Lower leg skin (tissue), 3 donors: ENCODE measurements at regions not wholly inside any gene's neighbourhood (a gene's known extent, or its start where the extent isn't known, plus 50 kb on each side); places are given as distances from the start of the nearest gene placed in this dataset.
"Not testable (repeated sequence)": the region's sequence is repeated elsewhere in the genome, so short reads cannot be mapped to it uniquely, and the experiment has no call there.

Source experiments
- DNase-seq, 2 donors: peaks; one replicate each; pipeline ENCODE4 v3.0.0-alpha.2; 2019; ENCODE audit warnings: low spot score in 2 of 2
- H3K4me3 ChIP-seq: fragments of 200-600 bp; sonication (generic); 2 replicates; pipeline ENCODE4 v1.5.1; 2017; ENCODE audit warnings: mild to moderate bottlenecking, low read depth; ENCODE audit not compliant: poor library complexity, severe bottlenecking
- WGBS, 2 donors: methylation state at CpG; one replicate each; pipeline ENCODE4 v1.1.5; 2018; 5-methylcytosine and 5-hydroxymethylcytosine counted together
- intact Hi-C: fragments of 100-400 bp; cut with DNase I; formaldehyde crosslinking; loops from one replicate; pipeline ENCODE4 v1.15.0; 2023; ENCODE audit warnings: low total_unique reads

GRCh38 chr4:3986412-3986811 is 220.2 kb downstream of the ADRA2C start:
- WGBS, 2 donors: 87 to 91% methylated on average over 5 of the region's 5 CpGs
- H3K4me3 ChIP-seq, intact Hi-C loops, DNase-seq: not testable (repeated sequence)

GRCh38 chr4:3997386-3997785 is 229.3 kb downstream of the OTOP1 start:
- H3K4me3 ChIP-seq, intact Hi-C loops, DNase-seq: not testable (repeated sequence)
- WGBS, 2 donors: 90 to 92% methylated on average over 1 of the region's 1 CpG

GRCh38 chr4:4004036-4004435 is 222.7 kb downstream of the OTOP1 start:
- DNase-seq, H3K4me3 ChIP-seq, intact Hi-C loops: not testable (repeated sequence)
- WGBS, 2 donors: 73 to 81% methylated on average over 5 of the region's 5 CpGs

GRCh38 chr4:4004702-4005101 is 222.0 kb downstream of the OTOP1 start:
- intact Hi-C loops: loop anchor here (5.0 kb wide), 1 partner anchor 757 kb away; the partner anchor contains the start of gene MSANTD1
- H3K4me3 ChIP-seq, DNase-seq: not testable (repeated sequence)
- 89 to 91% methylated on average over 10 of the region's 10 CpGs for WGBS, 2 donors

- DNase-seq, H3K4me3 ChIP-seq: not testable (repeated sequence)
- 72 to 73% methylated on average over 11 of the region's 11 CpGs for WGBS, 2 donors
- intact Hi-C loops: loop anchor here (5.0 kb wide), 1 partner anchor 759 kb away; the partner anchor contains the start of gene MSANTD1
Measured at GRCh38 chr4:4006356-4006755, 220.4 kb downstream of the OTOP1 start.

GRCh38 chr4:4019071-4019470 is 207.7 kb downstream of the OTOP1 start:
- intact Hi-C loops, H3K4me3 ChIP-seq, DNase-seq: not testable (repeated sequence)
- WGBS, 2 donors: 56 to 71% methylated on average over 6 to 7 of the region's 7 CpGs

GRCh38 chr4:4021161-4021560 is 205.6 kb downstream of the OTOP1 start:
- intact Hi-C loops, DNase-seq, H3K4me3 ChIP-seq: not testable (repeated sequence)
- 87 to 100% methylated on average over 3 of the region's 15 CpGs for WGBS, 2 donors

- intact Hi-C loops, H3K4me3 ChIP-seq, DNase-seq: not testable (repeated sequence)
- 70 to 78% methylated on average over 4 of the region's 4 CpGs for WGBS, 2 donors
Measured at GRCh38 chr4:4026708-4027107, 200.0 kb downstream of the OTOP1 start.

- intact Hi-C loops, H3K4me3 ChIP-seq, DNase-seq: not testable (repeated sequence)
- 73 to 76% methylated on average over 3 of the region's 3 CpGs for WGBS, 2 donors
Measured at GRCh38 chr4:4028752-4029151, 198.0 kb downstream of the OTOP1 start.

- 62 to 83% methylated on average over 9 of the region's 9 CpGs for WGBS, 2 donors
- DNase-seq, H3K4me3 ChIP-seq, intact Hi-C loops: not testable (repeated sequence)
Measured at GRCh38 chr4:4030509-4030908, 196.2 kb downstream of the OTOP1 start.

GRCh38 chr4:4031446-4032135 is 195.1 kb downstream of the OTOP1 start:
- intact Hi-C loops: not testable (repeated sequence)

GRCh38 chr4:4032364-4032763 is 194.4 kb downstream of the OTOP1 start:
- intact Hi-C loops, DNase-seq, H3K4me3 ChIP-seq: not testable (repeated sequence)
- 64 to 67% methylated on average over 9 of the region's 9 CpGs for WGBS, 2 donors

More at GRCh38 chr4:4031446-4032135, 195.1 kb downstream of the OTOP1 start:
- H3K4me3 ChIP-seq, DNase-seq: not testable (repeated sequence)
- 54 to 58% methylated on average over 8 of the region's 8 CpGs for WGBS, 2 donors

- intact Hi-C loops, H3K4me3 ChIP-seq, DNase-seq: not testable (repeated sequence)
- 33 to 36% methylated on average over 19 of the region's 19 CpGs for WGBS, 2 donors
Measured at GRCh38 chr4:4032801-4033605, 193.7 kb downstream of the OTOP1 start.

- H3K4me3 ChIP-seq, DNase-seq, intact Hi-C loops: not testable (repeated sequence)
- 71 to 91% methylated on average over 9 of the region's 9 CpGs for WGBS, 2 donors
Measured at GRCh38 chr4:4037399-4038138, 189.2 kb downstream of the OTOP1 start.
